Cardiac fibroblast (primary cell): ENCODE measurements at regions not wholly inside any gene's neighbourhood (a gene's known extent, or its start where the extent isn't known, plus 50 kb on each side); places are given as distances from the start of the nearest gene placed in this dataset.

Experiments
- DNase-seq, 2 donors: peaks; one replicate each; pipeline versions ENCODE4 v3.0.0 to v3.0.0-alpha.2; 2010; ENCODE audit warnings: low read depth in 2 of 2
- H3K4me3 ChIP-seq, 2 donors: replicated peaks in 1 of 2; 1 replicate in 1 of 2; 2 replicates in 1 of 2; pipeline ENCODE4 v1.5.1; 2011; ENCODE audit warnings: low read depth in 2 of 2, low read length in 2 of 2, mild to moderate bottlenecking in 2 of 2, moderate library complexity in 1 of 2
- TF ChIP-seq, protein P1 (sequence below): IDR thresholded peaks from one replicate; pipeline ENCODE4 v1.5.1; 2011; ENCODE audit warnings: low read depth, mild to moderate bottlenecking, low read length, inconsistent platforms

DNA sequence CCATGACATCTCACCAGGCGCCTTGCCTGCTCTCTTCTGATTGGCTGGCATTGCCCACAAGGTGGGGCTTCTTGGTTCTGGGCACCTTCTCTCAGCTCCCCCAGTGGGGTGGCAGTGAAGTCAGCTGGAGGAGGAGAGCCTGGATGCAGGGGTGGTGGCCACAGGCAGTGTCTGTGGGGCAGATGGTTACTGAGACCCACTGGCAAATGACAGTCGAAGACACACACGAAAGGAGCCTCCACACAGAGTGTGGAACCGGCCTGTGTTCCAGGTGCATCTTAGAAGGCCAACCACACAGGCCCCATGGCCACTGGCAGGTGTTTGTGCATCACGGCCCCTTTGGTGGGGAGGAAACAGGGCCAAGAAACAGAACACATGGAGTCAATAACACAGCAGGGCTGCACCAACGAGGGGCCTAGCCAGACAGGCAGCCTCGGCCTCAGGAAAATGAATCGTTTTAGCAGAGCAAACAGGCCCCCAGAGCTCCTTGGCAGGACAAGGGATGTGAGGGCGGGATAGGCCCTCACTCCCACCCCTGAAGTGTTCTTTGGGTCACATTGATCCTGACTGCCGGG lies 683.4 kb downstream of the TBC1D22A start:
- TF ChIP-seq, protein P1, sequence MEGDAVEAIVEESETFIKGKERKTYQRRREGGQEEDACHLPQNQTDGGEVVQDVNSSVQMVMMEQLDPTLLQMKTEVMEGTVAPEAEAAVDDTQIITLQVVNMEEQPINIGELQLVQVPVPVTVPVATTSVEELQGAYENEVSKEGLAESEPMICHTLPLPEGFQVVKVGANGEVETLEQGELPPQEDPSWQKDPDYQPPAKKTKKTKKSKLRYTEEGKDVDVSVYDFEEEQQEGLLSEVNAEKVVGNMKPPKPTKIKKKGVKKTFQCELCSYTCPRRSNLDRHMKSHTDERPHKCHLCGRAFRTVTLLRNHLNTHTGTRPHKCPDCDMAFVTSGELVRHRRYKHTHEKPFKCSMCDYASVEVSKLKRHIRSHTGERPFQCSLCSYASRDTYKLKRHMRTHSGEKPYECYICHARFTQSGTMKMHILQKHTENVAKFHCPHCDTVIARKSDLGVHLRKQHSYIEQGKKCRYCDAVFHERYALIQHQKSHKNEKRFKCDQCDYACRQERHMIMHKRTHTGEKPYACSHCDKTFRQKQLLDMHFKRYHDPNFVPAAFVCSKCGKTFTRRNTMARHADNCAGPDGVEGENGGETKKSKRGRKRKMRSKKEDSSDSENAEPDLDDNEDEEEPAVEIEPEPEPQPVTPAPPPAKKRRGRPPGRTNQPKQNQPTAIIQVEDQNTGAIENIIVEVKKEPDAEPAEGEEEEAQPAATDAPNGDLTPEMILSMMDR = no peak
- H3K4me3 ChIP-seq = no peak overlapping the region
- DNase-seq = no peak

- TF ChIP-seq, protein P1 = no peak
- no peak overlapping the region for H3K4me3 ChIP-seq
- DNase-seq = no peak
Observed at GRCh38 chr22:47445212-47445611, 682.8 kb downstream of the TBC1D22A start.

GRCh38 chr22:47444746-47445065 lies 682.3 kb downstream of the TBC1D22A start:
- no peak overlapping the region for H3K4me3 ChIP-seq
- TF ChIP-seq, protein P1 = no peak
- DNase-seq = no peak

DNA sequence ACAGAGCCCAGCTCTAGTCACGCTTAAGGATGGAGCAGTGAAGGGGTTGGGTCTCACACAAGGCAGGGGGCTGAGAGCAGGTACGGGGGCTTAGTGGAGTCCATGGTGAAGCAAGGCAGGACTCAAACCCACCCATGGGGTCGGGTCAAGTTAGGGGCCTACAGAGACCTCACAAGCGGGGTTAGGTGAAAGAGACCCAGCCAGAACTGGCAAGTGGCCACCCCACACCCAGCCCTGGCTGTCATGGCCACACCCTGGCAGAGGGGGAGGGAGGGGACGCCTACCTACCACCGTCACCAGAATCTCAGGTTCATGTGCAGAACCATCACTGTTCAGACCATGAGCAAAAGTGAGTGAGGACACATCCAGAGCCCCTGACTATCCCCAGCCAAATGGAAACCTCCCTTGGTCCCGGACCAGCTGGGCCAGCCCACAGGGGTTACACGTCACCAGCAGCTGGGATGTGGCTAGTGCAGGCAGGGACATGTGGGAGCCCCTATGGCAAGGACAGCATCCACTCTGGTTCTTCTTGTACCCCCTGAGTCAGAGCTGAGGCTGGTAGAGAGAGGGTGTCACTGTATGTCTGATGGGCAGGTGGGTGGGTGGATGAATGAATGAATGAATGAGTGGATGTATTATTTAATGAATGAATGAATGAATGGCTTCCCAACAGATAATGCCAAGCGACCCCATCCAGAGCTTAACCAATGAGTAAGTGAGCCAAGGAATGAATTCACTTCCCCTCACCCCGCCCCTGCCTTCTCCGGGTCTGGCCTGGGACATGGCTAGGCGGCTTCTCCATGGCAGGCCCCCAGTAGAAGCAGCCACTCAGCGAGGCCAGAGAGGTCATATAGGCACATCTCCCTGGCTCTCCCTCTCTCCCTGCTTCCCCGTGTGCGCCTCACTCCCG lies 681.6 kb downstream of the TBC1D22A start:
- no peak for DNase-seq
- no peak overlapping the region for H3K4me3 ChIP-seq
- TF ChIP-seq, protein P1 = no peak

GRCh38 chr22:47442821-47443220 lies 680.4 kb downstream of the TBC1D22A start:
- DNase-seq = no peak
- no peak overlapping the region for H3K4me3 ChIP-seq
- TF ChIP-seq, protein P1 = no peak

- no peak for DNase-seq
- TF ChIP-seq, protein P1 = no peak
- H3K4me3 ChIP-seq = no peak overlapping the region
Observed at GRCh38 chr22:47439643-47440265, 677.3 kb downstream of the TBC1D22A start.
